Glomerular endothelial cell (primary cell): ENCODE measurements at regions not wholly inside any gene's neighbourhood (a gene's known extent, or its start where the extent isn't known, plus 50 kb on each side); places are given as distances from the start of the nearest gene placed in this dataset.
"Not testable (repeated sequence)": the region's sequence is repeated elsewhere in the genome, so short reads cannot be mapped to it uniquely, and the experiment has no call there.

ENCODE experiments used
- DNase-seq: peaks from one replicate; pipeline ENCODE4 v3.0.0-alpha.2; 2011; ENCODE audit warnings: low read depth, low spot score; ENCODE audit errors: extremely low read depth

DNA sequence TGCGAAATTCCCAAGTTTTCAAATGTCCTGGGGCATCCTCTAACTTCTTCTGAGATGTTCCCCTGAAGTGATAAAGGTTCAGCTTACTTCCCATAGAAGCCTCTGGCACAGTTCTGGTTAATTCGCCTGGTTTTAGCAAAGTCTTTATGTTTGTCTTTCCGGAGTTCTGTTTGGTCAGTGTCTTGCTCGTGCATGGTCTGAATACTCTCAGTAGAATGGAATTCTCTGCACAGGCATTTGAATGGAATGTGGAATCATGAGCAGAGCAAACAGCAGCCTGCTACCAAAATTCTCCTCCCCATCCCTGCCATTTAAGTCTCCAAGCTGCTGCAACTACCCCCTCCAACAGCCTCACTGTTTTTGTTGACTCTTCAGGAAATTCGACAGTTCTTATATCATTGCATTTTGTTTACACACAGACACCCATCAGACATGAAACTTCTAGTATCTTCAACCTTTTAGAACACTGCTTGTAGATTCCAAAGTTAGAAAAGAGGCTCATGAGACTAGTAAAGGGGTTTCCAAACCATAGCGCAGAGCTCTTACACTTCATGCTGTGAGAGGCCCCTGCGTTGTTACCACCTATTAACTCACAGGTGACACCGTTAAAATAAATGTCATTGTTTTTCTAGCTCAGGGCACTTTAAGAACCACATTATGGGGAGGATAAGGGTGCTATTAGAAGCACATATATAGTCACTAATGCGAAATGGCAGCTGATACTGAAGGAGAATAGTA, 129.7 kb downstream of the PLCE1 start:
- no peak for DNase-seq

DNA sequence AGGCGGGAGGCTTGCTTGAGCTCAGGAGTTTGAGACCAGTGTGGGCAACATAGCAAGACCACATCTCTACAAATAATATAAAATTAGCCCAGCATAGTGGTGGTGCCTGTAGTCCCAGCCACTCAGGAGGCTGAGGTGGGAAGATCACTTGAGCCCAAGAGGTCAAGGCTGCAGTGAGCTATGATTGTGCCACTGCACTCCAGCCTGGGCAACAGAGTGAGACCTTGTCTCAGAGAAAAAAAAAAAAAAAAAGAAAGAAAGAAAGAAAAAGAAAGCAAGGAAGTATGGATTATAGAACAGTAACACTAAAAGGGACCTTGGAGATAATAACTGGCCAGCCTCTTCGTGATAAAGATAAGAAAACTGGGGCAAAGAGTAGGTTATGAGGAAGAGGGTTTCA, 130.4 kb downstream of the PLCE1 start:
- not testable (repeated sequence) for DNase-seq

DNA sequence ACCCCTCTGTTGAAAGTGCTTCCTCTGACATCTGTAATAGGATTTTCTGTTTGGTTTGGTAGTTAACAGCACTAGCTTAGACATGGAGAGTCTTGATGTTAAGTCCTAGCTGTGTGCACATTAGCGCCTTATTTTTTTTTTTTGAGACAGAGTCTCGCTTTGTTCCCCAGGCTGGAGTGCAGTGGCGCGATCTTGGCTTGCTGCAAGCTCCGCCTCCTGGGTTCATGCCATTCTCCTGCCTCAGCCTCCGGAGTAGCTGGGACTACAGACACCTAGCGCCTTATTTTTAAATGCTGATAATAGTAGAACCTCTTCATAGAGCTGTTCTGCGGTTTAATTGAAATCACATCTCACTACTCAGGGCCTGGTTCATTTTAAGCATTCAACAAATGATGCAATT, 131.5 kb downstream of the PLCE1 start:
- not testable (repeated sequence) for DNase-seq

DNA sequence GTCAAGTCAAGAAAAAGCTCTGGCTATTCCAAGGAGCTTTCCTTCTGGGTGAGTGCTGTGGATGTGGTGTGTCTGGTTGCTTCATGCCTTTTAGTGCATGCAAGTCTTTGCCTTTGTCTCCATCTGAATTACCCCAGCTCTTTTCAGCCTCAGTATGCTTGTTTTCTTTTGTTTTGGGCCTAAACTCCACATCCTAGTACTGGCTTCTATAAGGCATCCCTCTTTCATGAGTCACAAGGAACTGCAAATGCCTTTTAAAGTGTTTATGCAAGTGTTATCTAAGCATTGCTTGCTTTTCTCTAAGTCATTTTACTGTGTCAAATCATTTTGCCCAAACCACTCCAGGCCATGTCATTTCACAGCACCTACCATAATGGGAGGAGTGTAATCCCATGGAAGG, 132.1 kb downstream of the PLCE1 start:
- DNase-seq = no peak

DNA sequence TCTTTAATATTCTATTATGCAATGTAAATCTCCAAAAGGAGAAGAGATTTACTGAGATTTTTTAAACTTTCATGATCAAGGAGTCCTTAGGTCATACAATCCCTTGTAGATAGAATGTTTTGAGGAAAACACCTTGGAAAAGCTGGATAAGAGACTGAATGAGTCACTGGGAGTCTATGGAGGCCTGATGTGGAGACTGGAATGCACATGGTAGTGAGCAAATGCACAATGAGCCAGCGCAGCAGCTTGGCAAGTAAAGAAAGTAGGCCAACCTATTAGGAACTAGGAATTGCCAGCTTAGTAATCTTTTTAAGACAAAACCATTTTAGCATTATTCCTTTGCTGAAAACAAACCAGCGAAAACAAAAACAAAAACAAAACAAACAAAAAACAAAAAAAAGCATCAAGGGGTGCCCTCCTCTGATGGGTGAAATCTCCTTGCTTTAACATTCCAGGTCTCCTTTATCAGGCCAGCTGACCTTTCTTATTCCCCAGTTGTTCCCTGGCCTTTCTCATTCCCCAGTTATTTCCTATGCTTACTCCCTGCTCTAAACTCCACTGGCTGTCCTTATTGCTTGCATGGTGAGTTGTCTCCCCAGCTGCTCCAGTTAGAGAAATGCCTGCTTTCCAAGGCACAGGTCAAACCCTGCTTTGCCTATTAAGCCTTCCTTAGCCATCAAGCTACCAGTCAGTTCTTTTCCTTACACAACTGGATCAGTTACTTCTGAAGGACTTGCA, 135.8 kb downstream of the PLCE1 start:
- no peak for DNase-seq

DNA sequence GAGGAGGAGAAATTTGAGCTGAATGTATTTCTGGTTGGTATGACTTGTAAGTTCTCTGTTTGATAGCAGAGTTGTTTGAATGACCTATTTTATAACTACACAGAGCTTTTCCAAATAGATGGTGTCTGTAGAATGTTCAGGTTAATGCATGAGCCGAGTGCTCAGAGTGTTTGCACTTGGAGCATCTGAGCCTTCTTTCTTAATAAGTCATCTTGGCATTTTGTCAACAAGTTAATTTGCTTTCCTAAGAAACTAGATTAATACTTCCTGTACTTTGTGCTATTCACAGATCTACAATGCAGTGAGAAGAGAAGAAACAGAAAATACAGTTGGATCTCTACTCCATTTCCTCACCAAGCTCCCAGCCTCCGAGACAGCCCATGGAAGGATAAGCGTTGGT, 138.2 kb downstream of the PLCE1 start:
- no peak for DNase-seq

DNA sequence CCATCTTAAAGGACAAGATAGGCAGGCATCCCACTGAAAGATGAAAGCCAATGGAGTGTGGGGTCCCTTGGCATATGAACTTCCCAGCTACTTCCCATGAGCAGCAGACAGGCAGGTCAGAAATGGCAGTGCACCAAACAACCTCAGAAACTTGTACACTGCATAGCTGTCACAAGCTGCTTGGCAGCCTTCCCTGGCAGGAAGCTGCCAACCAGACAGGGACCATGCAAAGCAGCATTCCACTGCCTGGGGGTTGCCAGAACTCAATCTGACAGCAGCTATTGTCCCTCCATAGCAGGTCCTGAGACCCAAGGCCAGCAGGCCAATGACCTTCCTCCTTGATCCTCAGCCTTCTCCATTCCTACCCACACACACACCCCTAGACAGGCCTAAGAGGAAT, 139.5 kb downstream of the PLCE1 start:
- no peak for DNase-seq

DNA sequence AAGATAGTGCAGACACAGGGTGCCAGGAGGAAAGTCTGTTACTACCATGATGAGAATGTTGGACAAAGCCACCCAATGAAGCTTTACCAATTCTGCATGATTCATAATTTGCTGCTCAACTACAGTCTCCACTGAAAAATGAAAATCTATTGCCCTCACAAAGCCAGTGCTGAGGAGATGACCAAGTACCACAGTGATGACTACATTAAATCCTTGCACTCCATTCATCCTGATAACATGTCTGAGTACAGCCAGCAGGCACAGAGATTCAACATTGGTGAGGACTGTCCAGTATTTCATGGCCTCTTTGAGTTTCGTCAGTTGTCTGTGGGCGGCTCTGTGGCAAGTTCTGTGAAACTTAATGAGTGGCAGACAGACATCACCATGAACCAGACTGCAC, 144.0 kb downstream of the PLCE1 start:
- DNase-seq = no peak

DNA sequence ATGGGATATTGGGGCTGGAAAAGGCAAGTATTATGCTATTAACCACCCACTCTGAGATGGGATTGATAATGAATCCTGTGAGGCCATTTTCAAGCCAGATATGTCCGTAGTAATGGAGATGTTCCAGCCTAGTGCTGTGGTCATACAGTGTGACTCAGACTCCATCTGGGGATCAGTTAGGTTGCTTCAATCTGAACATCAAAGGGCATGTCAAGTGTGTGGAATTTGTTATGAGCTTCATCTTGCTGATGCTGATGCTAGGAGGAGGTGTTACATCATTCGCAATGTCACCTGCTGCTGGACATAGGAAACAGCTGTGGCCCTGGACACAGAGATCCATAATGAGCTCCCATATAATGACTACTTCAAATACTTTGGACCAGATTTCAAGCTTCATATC, 144.7 kb downstream of the PLCE1 start:
- DNase-seq = no peak

DNA sequence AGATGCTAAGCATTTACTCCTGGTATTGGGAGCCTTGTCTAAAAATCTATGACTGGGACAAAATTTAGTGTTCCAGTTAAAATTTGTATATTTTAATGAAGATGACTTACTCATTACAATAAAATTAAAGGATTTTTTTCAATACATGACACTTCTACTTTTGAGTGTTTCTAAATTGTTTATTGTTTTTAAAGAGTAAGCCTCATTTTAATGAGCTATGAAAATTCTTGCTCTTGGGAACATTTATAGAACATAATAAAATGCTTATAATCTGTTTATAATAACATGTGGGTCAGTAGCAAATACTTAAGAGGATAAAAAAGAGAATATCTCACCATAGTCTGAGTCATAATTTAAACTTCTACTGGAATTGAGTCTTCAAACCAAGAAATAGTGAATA, 149.5 kb downstream of the PLCE1 start:
- no peak for DNase-seq

DNA sequence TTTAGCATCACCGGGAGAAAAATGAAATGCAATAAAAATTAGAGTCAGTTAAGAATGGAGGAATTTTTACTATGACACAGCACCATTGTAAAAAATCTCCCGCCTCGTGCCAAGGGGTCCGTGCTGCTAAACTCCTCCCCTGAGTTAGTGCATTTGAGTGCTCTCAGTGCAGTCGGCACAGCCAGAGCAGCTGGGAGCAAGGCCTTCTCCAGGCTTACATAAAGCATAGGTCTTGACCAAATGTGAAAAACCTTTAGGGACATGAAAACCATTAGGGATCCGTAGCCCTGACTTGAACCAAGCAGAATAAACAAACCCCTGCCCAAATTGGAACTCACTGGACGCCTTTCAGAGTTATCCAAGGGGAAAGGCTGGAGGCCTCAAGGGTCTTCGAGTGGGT, 152.6 kb downstream of the PLCE1 start:
- no peak for DNase-seq

DNA sequence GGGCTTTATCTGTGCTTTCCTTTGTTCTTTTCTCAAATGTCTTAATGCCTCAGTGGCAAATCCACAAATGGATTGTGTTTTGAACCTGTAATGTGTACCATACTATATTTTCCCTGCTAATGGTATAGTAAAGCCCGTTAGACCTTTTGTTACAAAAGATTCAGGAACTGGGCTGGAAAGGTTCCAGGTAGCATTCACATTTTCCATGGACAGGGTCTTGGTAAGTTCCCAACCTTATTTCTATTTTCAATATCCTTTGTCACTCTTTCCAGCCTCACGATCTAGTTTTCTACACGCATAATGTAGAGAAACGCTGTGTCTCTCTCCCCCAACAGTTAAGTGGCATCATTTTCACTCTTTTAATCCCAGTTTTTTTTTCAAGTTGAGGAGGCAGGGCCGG, 153.0 kb downstream of the PLCE1 start:
- DNase-seq = no peak

DNA sequence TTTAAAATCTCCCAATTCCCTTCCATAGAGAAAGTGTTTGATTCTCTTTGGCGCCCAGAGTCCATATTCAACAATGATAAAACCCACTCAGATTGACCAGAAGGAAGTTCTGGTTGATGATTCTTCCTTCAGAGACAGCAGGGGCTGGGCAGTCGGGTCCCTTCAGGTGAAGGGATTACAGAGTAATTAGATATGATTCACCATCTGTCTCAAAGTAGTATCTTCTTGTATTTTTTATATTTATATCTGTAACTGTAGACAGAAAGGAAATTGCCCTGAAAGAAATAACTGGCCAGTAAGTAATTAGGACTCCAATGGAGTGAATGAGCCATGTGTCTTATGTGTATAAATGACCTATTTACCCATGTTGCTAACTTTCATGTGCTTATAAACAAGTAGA, 156.0 kb downstream of the PLCE1 start:
- DNase-seq = no peak

DNA sequence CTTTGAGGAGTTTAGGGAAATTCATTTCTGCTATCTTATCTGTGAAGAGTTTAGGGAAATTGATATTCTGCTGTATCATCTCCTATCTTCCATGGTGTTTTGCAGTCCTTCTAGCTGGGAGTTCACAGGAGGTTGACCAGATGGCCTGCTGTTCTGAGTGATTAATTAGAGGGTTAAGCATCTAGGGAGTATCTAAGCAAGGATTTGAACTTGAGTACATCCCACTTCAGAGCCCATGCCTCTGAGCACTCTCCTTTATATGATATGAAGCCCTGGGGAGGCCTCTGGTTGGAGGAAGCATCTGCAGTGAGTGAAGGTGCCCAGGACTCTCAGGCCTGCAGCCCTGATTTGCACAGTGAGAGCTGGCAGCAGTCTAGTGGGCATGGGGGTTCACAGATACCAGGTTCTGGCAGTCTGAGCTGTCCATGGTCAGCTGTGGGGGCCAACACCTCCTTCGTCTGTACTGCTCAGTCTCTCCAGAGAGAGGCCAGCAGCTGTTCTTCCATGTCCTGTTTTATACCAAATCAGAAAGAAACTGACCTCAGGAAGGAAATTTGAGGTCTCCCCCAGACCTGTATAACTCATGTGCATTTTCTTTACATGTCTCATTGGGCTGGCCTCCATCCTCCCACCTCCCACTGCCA, 156.9 kb downstream of the PLCE1 start:
- no peak for DNase-seq

DNA sequence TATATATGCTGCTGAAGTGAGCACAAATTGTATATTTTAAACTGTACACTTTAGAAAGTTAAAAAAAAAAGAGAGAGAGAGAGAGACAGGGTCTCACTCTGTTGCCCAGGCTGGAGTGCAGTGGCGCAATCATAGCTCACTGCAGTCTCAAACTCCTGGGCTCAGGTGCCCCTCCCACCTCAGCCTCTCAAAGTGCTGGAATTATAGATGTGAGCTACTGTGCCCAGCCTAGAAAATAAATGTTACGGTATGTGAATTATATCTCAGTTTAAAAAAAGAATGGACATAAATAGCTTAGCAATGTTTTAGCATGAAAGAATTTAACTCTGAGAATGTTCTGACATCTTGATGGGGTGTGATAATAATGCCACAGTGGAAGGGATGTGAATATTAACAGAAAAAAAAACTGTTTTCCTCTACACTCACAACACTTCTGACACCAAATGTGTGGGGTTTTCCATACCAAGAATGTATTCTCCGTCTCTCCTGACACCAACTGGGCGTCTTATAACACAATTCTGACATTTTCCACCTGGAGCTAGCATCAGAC, 162.1 kb downstream of the PLCE1 start:
- DNase-seq = no peak

DNA sequence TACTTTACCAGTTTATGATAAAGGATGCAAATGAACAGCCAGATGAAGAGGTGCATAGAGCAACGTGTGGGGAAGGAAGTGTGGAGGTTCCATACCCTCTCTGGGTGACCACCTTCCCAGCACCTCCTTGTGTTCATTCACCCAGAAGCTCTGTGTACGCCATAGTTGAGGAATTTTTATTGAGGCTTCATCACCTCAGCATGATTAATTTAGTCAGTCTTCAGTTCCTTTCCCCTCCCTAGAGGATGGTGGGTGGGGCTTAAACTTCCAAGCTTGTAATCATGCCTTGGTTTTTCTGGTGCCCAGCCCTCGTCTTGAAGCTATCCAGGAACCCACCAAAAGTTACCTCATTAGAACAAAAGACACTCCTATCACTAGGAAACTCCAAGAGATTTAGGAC, 162.7 kb downstream of the PLCE1 start:
- DNase-seq = no peak

DNA sequence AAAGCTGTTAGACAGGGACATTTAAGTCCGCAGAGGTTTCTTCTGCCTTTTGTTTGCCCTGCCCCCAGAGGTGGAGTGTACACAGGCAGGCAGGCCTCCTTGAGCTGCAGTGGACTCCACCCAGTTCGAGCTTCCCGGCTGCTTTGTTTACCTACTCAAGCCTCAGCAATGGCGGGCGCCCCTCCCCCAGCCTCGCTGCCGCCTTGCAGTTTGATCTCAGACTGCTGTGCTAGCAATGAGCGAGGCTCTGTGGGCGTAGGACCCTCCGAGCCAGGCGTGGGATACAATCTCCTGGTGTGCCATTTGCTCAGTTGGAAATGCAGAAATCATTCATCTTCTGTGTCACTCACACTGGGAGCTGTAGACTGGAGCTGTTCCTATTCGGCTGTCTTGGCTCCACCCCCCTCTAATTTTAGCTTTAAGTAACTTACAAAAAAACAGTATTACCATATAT, 171.5 kb downstream of the PLCE1 start:
- not testable (repeated sequence) for DNase-seq

DNA sequence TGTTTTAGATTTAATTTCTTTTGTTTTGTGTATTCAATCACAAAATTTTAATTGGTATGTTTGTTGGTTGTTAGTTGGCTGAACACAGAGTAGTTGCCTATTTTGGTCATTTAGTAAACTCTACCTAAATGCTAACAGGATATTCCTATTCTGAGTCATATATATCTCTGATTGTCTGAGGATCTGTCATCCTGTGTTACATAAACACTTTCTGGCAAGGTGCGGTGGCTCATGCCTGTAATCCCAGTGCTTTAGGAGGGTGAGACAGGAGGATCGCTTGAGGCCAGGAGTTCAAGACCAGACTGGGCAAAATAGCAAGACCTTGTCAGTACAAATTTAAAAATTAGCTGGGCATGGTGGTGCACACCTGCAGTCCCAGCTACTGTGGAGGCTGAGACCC, 178.6 kb downstream of the PLCE1 start:
- DNase-seq = no peak

DNA sequence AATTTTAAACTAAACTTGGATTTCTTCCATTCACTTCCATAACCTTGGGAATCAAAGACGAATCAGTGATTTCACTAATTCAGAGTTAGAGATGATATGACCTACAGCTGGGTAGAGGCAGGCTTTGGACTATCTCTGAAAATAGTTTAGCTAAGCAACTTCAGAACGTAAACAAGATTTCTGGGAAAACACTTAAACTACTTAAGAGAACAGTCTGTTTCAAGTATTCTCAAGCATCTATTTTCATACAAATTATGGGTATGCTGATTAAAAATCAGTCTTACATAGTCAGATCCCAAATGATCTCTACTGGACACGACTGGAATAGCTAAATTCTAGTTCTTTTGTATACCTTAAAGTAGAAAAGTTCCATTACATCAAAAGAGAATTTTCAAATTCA, 179.9 kb downstream of the PLCE1 start:
- no peak for DNase-seq

DNA sequence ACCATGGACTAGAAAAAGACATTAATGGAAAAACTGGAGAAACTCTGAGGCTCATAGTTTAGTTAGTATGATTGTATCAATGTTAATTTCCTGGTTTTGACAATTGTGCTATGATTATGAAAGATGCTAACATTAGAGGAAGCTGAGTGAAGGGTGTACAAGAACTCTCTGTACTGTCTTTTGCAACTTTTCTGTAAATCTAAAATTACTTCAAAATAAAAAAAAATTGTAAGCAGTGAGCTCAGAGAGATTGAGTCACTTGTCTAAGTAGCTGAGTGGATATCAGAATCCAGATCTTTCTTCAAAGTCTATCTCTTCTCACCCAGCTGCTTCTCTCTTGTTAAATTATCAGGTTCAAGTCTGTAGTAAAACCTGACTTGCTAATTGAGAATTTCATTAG, 181.1 kb downstream of the PLCE1 start:
- no peak for DNase-seq

DNA sequence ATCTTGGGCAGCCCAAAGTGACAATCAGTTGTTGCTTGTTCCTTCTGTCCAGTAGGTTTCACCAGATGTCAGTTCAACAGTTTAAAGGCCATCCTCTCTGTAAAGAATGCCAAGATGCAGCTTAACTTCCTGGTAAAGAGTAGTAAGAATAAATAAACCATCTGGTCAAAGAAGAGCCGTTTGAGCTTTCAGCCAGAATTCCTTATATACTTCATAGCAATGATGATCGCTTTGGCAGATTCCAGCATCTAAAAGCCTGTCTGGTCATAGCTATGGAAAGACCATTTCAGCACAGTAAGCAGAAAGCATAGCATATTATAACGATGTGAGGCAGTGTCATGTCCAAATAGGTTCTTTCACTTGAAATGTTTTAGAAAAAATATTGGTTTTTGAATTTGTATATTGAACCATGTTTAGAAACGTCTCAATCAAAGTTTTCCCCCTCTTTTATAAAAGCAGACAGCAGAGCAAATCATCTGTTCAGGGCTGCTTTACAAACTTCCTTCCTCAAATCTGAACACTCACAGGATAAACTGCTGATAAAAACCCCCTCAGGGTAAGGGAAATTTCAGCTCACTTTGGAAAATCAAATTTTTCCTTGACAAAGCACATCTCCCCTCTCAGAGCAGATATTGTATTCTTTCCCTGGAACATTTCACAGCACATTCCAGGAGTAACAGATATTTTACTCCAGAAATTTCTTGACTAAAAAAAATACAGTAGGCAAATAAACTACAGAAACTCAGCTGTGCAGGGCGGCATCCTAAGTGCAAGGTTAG, 184.1 kb downstream of the NOC3L start:
- DNase-seq = no peak
